Hepatocyte (in vitro differentiated cells): ENCODE measurements at regions not wholly inside any gene's neighbourhood (a gene's known extent, or its start where the extent isn't known, plus 50 kb on each side); places are given as distances from the start of the nearest gene placed in this dataset.

ENCODE experiments used
- DNase-seq: peaks from one replicate; pipeline ENCODE4 v3.0.0-alpha.2; 2016; ENCODE audit warnings: low spot score
- H2AFZ ChIP-seq: fragments of 200-600 bp; sonication (generic); 2 replicates; pipeline ENCODE4 v1.6.0; 2016; ENCODE audit warnings: antibody characterized with exemption, mild to moderate bottlenecking
- H3K27ac ChIP-seq: fragments of 200-600 bp; sonication (generic); 2 replicates; pipeline ENCODE4 v1.5.1; 2016; ENCODE audit warnings: mild to moderate bottlenecking
- H3K27me3 ChIP-seq: fragments of 200-600 bp; sonication (generic); 2 replicates; pipeline ENCODE4 v1.6.1; 2016
- H3K36me3 ChIP-seq: fragments of 200-600 bp; sonication (generic); replicated peaks from 2 replicates; pipeline ENCODE4 v1.5.1; 2016; ENCODE audit warnings: low read depth; ENCODE audit not compliant: insufficient read depth
- H3K4me1 ChIP-seq: fragments of 200-600 bp; sonication (generic); 2 replicates; pipeline ENCODE4 v1.5.1; 2016; ENCODE audit warnings: mild to moderate bottlenecking, moderate library complexity; ENCODE audit not compliant: insufficient read depth
- H3K4me2 ChIP-seq: fragments of 200-600 bp; sonication (generic); 2 replicates; pipeline ENCODE4 v1.6.0; 2016
- H3K4me3 ChIP-seq: fragments of 200-600 bp; sonication (generic); 2 replicates; pipeline ENCODE4 v1.5.1; 2016; ENCODE audit warnings: mild to moderate bottlenecking
- H3K79me2 ChIP-seq: fragments of 200-600 bp; sonication (generic); 2 replicates; pipeline ENCODE4 v1.6.0; 2017; ENCODE audit warnings: mild to moderate bottlenecking
- H3K9me2 ChIP-seq: fragments of 200-600 bp; sonication (generic); replicated peaks from 2 replicates; pipeline ENCODE4 v1.6.0; 2017; ENCODE audit warnings: mild to moderate bottlenecking; ENCODE audit not compliant: insufficient read depth
- H3K9me3 ChIP-seq: fragments of 200-600 bp; sonication (generic); 2 replicates; pipeline ENCODE4 v1.5.1; 2016; ENCODE audit warnings: low read depth, mild to moderate bottlenecking
- H4K20me1 ChIP-seq: fragments of 200-600 bp; sonication (generic); 2 replicates; pipeline ENCODE4 v1.6.0; 2016; ENCODE audit warnings: mild to moderate bottlenecking; ENCODE audit not compliant: insufficient read depth, poor library complexity, severe bottlenecking
- EZH2 ChIP-seq: fragments of 200-600 bp; sonication (generic); IDR thresholded peaks from 2 replicates; pipeline ENCODE4 v1.6.1; 2016; ENCODE audit warnings: antibody characterized with exemption, mild to moderate bottlenecking, borderline replicate concordance
- EZH2phosphoT487 ChIP-seq: fragments of 200-600 bp; sonication (generic); IDR thresholded peaks from one replicate; pipeline ENCODE4 v1.6.1; 2018; ENCODE audit warnings: antibody characterized with exemption, mild to moderate bottlenecking, low read depth, moderate library complexity; ENCODE audit not compliant: unreplicated experiment, severe bottlenecking
- WGBS: methylation state at CpG from one replicate; pipeline ENCODE4 v1.1.6; 2016; ENCODE audit warnings: low lambda C conversion rate; ENCODE audit errors: missing lambda C conversion rate; 5-methylcytosine and 5-hydroxymethylcytosine counted together
- TF ChIP-seq, protein P1 (sequence below): fragments of 200-600 bp; sonication (generic); IDR thresholded peaks from 2 replicates; pipeline ENCODE4 v1.5.1; 2016; ENCODE audit warnings: antibody characterized with exemption, mild to moderate bottlenecking; ENCODE audit not compliant: poor library complexity

DNA sequence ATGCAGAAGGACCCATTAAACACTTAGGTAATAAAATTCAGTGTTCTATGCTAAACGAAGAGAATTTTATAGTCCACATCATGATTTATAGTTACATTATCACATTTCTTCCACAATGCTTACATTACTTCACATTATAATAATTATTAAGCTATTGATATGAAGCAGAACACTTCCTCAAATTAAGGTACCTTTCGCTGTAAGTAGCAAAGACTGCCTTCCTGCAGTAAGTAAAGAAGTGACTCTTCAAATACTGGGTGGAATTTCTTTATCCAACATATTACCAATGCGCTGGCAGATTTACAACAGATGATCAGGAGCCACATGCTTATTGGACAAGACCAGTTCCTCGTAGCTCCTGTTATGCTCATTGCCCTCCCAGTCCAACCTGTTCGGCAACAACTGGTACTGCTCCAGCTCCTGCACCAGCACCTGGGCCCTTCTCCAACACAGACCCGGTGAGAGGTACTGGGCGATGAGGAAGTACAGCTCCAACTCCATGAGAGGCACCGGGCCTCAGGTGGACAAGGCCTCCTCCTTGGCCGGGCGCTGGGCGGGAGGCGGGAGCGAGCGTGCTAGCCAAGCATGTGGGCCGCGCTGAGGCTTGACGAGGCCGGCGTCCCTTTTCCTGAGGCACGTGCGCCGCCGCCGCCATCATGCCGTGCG is 210.7 kb upstream of the ATP2B1 start:
- H2AFZ ChIP-seq, result no peak overlapping the region
- H3K4me1 ChIP-seq, result no peaks in the 10 kb centered on the region
- no peak for TF ChIP-seq EZH2phosphoT487
- TF ChIP-seq EZH2, result no peak
- TF ChIP-seq, protein P1, sequence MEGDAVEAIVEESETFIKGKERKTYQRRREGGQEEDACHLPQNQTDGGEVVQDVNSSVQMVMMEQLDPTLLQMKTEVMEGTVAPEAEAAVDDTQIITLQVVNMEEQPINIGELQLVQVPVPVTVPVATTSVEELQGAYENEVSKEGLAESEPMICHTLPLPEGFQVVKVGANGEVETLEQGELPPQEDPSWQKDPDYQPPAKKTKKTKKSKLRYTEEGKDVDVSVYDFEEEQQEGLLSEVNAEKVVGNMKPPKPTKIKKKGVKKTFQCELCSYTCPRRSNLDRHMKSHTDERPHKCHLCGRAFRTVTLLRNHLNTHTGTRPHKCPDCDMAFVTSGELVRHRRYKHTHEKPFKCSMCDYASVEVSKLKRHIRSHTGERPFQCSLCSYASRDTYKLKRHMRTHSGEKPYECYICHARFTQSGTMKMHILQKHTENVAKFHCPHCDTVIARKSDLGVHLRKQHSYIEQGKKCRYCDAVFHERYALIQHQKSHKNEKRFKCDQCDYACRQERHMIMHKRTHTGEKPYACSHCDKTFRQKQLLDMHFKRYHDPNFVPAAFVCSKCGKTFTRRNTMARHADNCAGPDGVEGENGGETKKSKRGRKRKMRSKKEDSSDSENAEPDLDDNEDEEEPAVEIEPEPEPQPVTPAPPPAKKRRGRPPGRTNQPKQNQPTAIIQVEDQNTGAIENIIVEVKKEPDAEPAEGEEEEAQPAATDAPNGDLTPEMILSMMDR, result no peak
- no peak overlapping the region for H3K4me2 ChIP-seq
- H4K20me1 ChIP-seq, result no peaks in the 10 kb centered on the region
- no peaks in the 10 kb centered on the region for H3K9me2 ChIP-seq
- no peaks in the 10 kb centered on the region for H3K79me2 ChIP-seq
- 94% methylated on average over 26 of the region's 26 CpGs for WGBS
- no peak overlapping the region for H3K27ac ChIP-seq
- H3K27me3 ChIP-seq, result no peaks in the 10 kb centered on the region
- H3K4me3 ChIP-seq, result no peak overlapping the region
- no peaks in the 10 kb centered on the region for H3K9me3 ChIP-seq
- H3K36me3 ChIP-seq, result no peaks in the 10 kb centered on the region
- no peak for DNase-seq

DNA sequence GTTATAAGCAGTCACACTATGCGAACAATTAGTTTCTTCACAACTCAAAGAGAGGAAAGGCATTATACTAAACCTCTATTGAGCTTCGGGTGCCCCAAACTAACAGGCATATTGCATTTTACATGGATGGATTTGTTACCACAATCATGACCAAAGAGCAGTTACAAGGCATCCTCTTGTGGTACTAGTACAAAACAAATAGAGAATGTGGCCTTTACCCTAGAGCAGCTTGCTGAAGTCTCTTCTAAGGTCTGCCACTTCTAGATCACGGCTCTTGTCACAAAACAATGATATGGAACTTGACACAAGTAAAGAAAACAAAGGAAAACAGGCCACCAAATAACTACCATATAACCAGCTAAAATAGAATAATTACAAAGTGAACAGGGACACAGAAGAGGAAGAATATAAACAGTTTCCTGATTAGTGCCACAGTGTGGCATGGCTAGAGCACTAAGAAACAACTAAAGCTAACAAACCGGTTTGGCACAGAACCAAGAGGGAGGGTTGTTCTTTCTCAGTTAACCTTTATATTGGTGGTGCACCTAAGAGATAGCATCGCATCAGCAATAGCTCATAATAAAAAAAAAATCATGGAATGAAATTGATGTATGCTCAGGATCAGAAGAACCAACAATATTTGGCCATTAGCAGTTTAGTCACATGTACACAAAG is 209.7 kb upstream of the ATP2B1 start:
- Histone ChIP-seq H3K27me3 (no peaks in the 10 kb centered on the region), H3K9me2 (no peaks in the 10 kb centered on the region), H3K4me3 (no peak overlapping the region), H4K20me1 (no peaks in the 10 kb centered on the region), H2AFZ (no peak overlapping the region), H3K27ac (peak overlapping the region; percentile 60), H3K9me3 (no peaks in the 10 kb centered on the region), H3K79me2 (no peaks in the 10 kb centered on the region), H3K4me2 (peak overlapping the region; percentile 48), H3K4me1 (no peaks in the 10 kb centered on the region), H3K36me3 (no peaks in the 10 kb centered on the region)
- DNase-seq, result peak; percentile 35
- TF ChIP-seq EZH2phosphoT487 (no peak), EZH2 (no peak)
- TF ChIP-seq, protein P1, result no peak
- 62% methylated on average over 5 of the region's 5 CpGs for WGBS

DNA sequence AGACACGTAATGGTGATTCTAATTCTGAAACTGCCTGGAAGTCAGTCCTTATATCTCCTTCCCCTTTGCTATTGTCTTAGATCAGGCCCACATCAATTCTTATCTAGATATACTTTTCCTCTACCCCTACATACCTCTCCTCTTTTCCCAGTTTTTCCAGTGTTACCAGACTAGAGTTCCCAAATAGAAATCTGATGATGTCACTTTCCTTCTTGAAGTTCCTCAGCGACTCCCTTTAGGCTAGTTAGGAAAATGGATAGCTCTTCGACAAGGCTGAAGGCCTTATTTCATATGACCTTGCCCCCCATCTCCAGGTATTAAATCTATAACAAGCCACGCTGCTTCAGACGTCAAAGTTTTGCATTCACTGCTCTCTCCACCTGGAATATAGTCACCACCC is 201.1 kb upstream of the ATP2B1 start:
- H3K79me2 ChIP-seq, result no peaks in the 10 kb centered on the region
- DNase-seq, result no peak
- no peaks in the 10 kb centered on the region for H3K9me2 ChIP-seq
- H3K27me3 ChIP-seq, result no peaks in the 10 kb centered on the region
- TF ChIP-seq EZH2phosphoT487 (no peak), EZH2 (no peak)
- TF ChIP-seq, protein P1, result no peak
- 89% methylated on average over 5 of the region's 5 CpGs for WGBS
- no peaks in the 10 kb centered on the region for H4K20me1 ChIP-seq
- H2AFZ ChIP-seq, result no peak overlapping the region
- no peaks in the 10 kb centered on the region for H3K4me1 ChIP-seq
- no peaks in the 10 kb centered on the region for H3K9me3 ChIP-seq
- H3K27ac ChIP-seq, result no peak overlapping the region
- no peaks in the 10 kb centered on the region for H3K36me3 ChIP-seq
- H3K4me2 ChIP-seq, result no peak overlapping the region
- no peak overlapping the region for H3K4me3 ChIP-seq
